ENCODE measurements at regions not wholly inside any gene's neighbourhood (a gene's known extent, or its start where the extent isn't known, plus 50 kb on each side); places are given as distances from the start of the nearest gene placed in this dataset.

- H3K27me3 Mint-ChIP-seq, result no peaks in the 10 kb centered on the region
- ATAC-seq (replicated peaks) (no peak), DNase-seq (no peak)
- H3K9me3 Mint-ChIP-seq, result peaks cover 12 to 21% of the 10 kb centered on the region in 2 donors
- H3K4me1 Mint-ChIP-seq, result no peaks in the 10 kb centered on the region
- no peaks in the 10 kb centered on the region for H3K36me3 Mint-ChIP-seq
- no peak overlapping the region for H3K27ac Mint-ChIP-seq
- H3K4me3 Mint-ChIP-seq, result no peak overlapping the region
Measured at GRCh38 chr4:155552180-155552579, 114.5 kb upstream of the GUCY1A1 start.

GRCh38 chr4:155548173-155548572 is 118.5 kb upstream of the GUCY1A1 start:
- no peaks in the 10 kb centered on the region for H3K27me3 Mint-ChIP-seq
- H3K4me1 Mint-ChIP-seq, result no peaks in the 10 kb centered on the region
- no peak overlapping the region for H3K27ac Mint-ChIP-seq
- no peaks in the 10 kb centered on the region for H3K36me3 Mint-ChIP-seq
- ATAC-seq (replicated peaks) (no peak), DNase-seq (no peak)
- H3K4me3 Mint-ChIP-seq, result no peak overlapping the region
- H3K9me3 Mint-ChIP-seq, result peaks cover 7 to 8% of the 10 kb centered on the region in 2 donors

- H3K27ac Mint-ChIP-seq, result no peak overlapping the region
Measured at GRCh38 chr4:155546451-155546850, 120.2 kb upstream of the GUCY1A1 start.

GRCh38 chr4:155545456-155545855 is 121.2 kb upstream of the GUCY1A1 start:
- no peaks in the 10 kb centered on the region for H3K27me3 Mint-ChIP-seq
- DNase-seq (no peak), ATAC-seq (replicated peaks) (no peak)
- H3K36me3 Mint-ChIP-seq, result no peaks in the 10 kb centered on the region
- H3K4me1 Mint-ChIP-seq, result no peaks in the 10 kb centered on the region
- no peak overlapping the region for H3K4me3 Mint-ChIP-seq
- no peak overlapping the region for H3K27ac Mint-ChIP-seq
- H3K9me3 Mint-ChIP-seq, result peaks cover 0 to 1% of the 10 kb centered on the region in 2 donors

More at GRCh38 chr4:155546451-155546850, 120.2 kb upstream of the GUCY1A1 start:
- no peaks in the 10 kb centered on the region for H3K4me1 Mint-ChIP-seq
- H3K36me3 Mint-ChIP-seq, result no peaks in the 10 kb centered on the region
- ATAC-seq (replicated peaks) (no peak), DNase-seq (no peak)
- no peaks in the 10 kb centered on the region for H3K27me3 Mint-ChIP-seq
- H3K4me3 Mint-ChIP-seq, result no peak overlapping the region
- peaks cover 0 to 1% of the 10 kb centered on the region in 2 donors for H3K9me3 Mint-ChIP-seq

- Mint-ChIP-seq H3K9me3 (peaks cover 0 to 1% of the 10 kb centered on the region in 2 donors), H3K4me1 (no peaks in the 10 kb centered on the region), H3K27ac (no peak overlapping the region), H3K27me3 (no peaks in the 10 kb centered on the region), H3K36me3 (no peaks in the 10 kb centered on the region), H3K4me3 (no peak overlapping the region)
- DNase-seq (no peak), ATAC-seq (replicated peaks) (no peak)
Measured at GRCh38 chr4:155544547-155544946, 122.1 kb upstream of the GUCY1A1 start.

- Mint-ChIP-seq H3K4me1 (no peaks in the 10 kb centered on the region), H3K27me3 (no peaks in the 10 kb centered on the region), H3K4me3 (no peak overlapping the region), H3K36me3 (no peaks in the 10 kb centered on the region), H3K27ac (no peak overlapping the region), H3K9me3 (peaks cover 0 to 1% of the 10 kb centered on the region in 2 donors)
- DNase-seq (no peak), ATAC-seq (replicated peaks) (peak in 1 of 2 donors; percentile 23)
Measured at GRCh38 chr4:155543126-155543765, 123.4 kb upstream of the GUCY1A1 start.

- Mint-ChIP-seq H3K4me1 (no peaks in the 10 kb centered on the region), H3K36me3 (no peaks in the 10 kb centered on the region), H3K9me3 (peaks cover 0 to 1% of the 10 kb centered on the region in 2 donors), H3K27me3 (no peaks in the 10 kb centered on the region), H3K4me3 (no peak overlapping the region), H3K27ac (no peak overlapping the region)
- DNase-seq, result no peak
- no peak for ATAC-seq (replicated peaks)
Measured at GRCh38 chr4:155542415-155542814, 124.2 kb upstream of the GUCY1A1 start.

GRCh38 chr4:155541716-155542115 is 124.9 kb upstream of the GUCY1A1 start:
- Mint-ChIP-seq H3K27me3 (no peaks in the 10 kb centered on the region), H3K27ac (no peak overlapping the region), H3K4me3 (no peak overlapping the region), H3K36me3 (no peaks in the 10 kb centered on the region), H3K9me3 (peaks cover 0 to 1% of the 10 kb centered on the region in 2 donors), H3K4me1 (no peaks in the 10 kb centered on the region)
- DNase-seq (no peak), ATAC-seq (replicated peaks) (no peak)

GRCh38 chr4:155540698-155541097 is 126.0 kb upstream of the GUCY1A1 start:
- Mint-ChIP-seq H3K27me3 (no peaks in the 10 kb centered on the region), H3K9me3 (peaks cover 0 to 1% of the 10 kb centered on the region in 2 donors), H3K27ac (no peak overlapping the region), H3K36me3 (no peaks in the 10 kb centered on the region), H3K4me3 (no peak overlapping the region), H3K4me1 (no peaks in the 10 kb centered on the region)
- no peak for DNase-seq
- ATAC-seq (replicated peaks), result no peak

GRCh38 chr4:155539746-155540145 is 126.9 kb upstream of the GUCY1A1 start:
- Mint-ChIP-seq H3K27me3 (no peaks in the 10 kb centered on the region), H3K36me3 (no peaks in the 10 kb centered on the region), H3K4me3 (no peak overlapping the region), H3K4me1 (no peaks in the 10 kb centered on the region), H3K9me3 (no peaks in the 10 kb centered on the region), H3K27ac (no peak overlapping the region)
- DNase-seq, result no peak
- ATAC-seq (replicated peaks), result no peak

- ATAC-seq (replicated peaks), result no peak
- Mint-ChIP-seq H3K27me3 (no peaks in the 10 kb centered on the region), H3K4me3 (no peak overlapping the region), H3K9me3 (no peaks in the 10 kb centered on the region), H3K27ac (no peak overlapping the region), H3K4me1 (no peaks in the 10 kb centered on the region), H3K36me3 (no peaks in the 10 kb centered on the region)
- no peak for DNase-seq
Measured at GRCh38 chr4:155535802-155536454, 130.7 kb upstream of the GUCY1A1 start.

GRCh38 chr4:155532373-155533085 is 134.1 kb upstream of the GUCY1A1 start:
- Mint-ChIP-seq H3K9me3 (no peaks in the 10 kb centered on the region), H3K27me3 (no peaks in the 10 kb centered on the region), H3K4me3 (no peak overlapping the region), H3K36me3 (no peaks in the 10 kb centered on the region), H3K4me1 (no peaks in the 10 kb centered on the region), H3K27ac (no peak overlapping the region)
- DNase-seq, result no peak
- no peak for ATAC-seq (replicated peaks)

- H3K4me1 Mint-ChIP-seq, result no peaks in the 10 kb centered on the region
- DNase-seq (no peak), ATAC-seq (replicated peaks) (no peak)
- no peaks in the 10 kb centered on the region for H3K9me3 Mint-ChIP-seq
- H3K4me3 Mint-ChIP-seq, result no peak overlapping the region
- no peak overlapping the region for H3K27ac Mint-ChIP-seq
- H3K27me3 Mint-ChIP-seq, result no peaks in the 10 kb centered on the region
- H3K36me3 Mint-ChIP-seq, result no peaks in the 10 kb centered on the region
Measured at GRCh38 chr4:155530857-155531256, 135.8 kb upstream of the GUCY1A1 start.

- H3K27ac Mint-ChIP-seq, result no peak overlapping the region
- H3K4me1 Mint-ChIP-seq, result no peaks in the 10 kb centered on the region
- no peaks in the 10 kb centered on the region for H3K27me3 Mint-ChIP-seq
- no peak overlapping the region for H3K4me3 Mint-ChIP-seq
- ATAC-seq (replicated peaks) (no peak), DNase-seq (no peak)
- H3K9me3 Mint-ChIP-seq, result no peaks in the 10 kb centered on the region
- no peaks in the 10 kb centered on the region for H3K36me3 Mint-ChIP-seq
Measured at GRCh38 chr4:155530290-155530689, 136.4 kb upstream of the GUCY1A1 start.

GRCh38 chr4:155529716-155530115 is 136.9 kb upstream of the GUCY1A1 start:
- ATAC-seq (replicated peaks) (no peak), DNase-seq (no peak)
- Mint-ChIP-seq H3K36me3 (no peaks in the 10 kb centered on the region), H3K4me3 (no peak overlapping the region), H3K4me1 (no peaks in the 10 kb centered on the region), H3K9me3 (no peaks in the 10 kb centered on the region), H3K27ac (no peak overlapping the region), H3K27me3 (no peaks in the 10 kb centered on the region)

All from stimulated activated naive B cell treated with anti-CD40 and anti-IgM and Interleukin-4, amounts not matched to agents 10 μg/mL and 1 μg/mL and 100 μg/mL, for 72 hours (primary cell).